Progenitor cell of endocrine pancreas (in vitro differentiated cells): ENCODE measurements at regions not wholly inside any gene's neighbourhood (a gene's known extent, or its start where the extent isn't known, plus 50 kb on each side); places are given as distances from the start of the nearest gene placed in this dataset.

Source experiments
- DNase-seq: peaks from one replicate; pipeline ENCODE4 v3.0.0; 2021; ENCODE audit warnings: low spot score; ENCODE audit not compliant: unreplicated experiment
- H3K27ac Mint-ChIP-seq: 2 replicates; pipeline ENCODE4 v1.8.0; 2021; ENCODE audit warnings: mild to moderate bottlenecking, moderate library complexity, mixed read lengths
- H3K27me3 Mint-ChIP-seq: 2 replicates; pipeline ENCODE4 v1.8.0; 2021; ENCODE audit warnings: mixed read lengths
- H3K36me3 Mint-ChIP-seq: 2 replicates; pipeline ENCODE4 v1.8.0; 2022; ENCODE audit warnings: mixed read lengths; ENCODE audit not compliant: insufficient read depth
- H3K4me1 Mint-ChIP-seq: 2 replicates; pipeline ENCODE4 v1.8.0; 2021; ENCODE audit warnings: low read depth, mixed read lengths
- H3K4me3 Mint-ChIP-seq: 2 replicates; pipeline ENCODE4 v1.8.0; 2021; ENCODE audit warnings: low read depth, mild to moderate bottlenecking, moderate library complexity, mixed read lengths
- H3K9me3 Mint-ChIP-seq: 2 replicates; pipeline ENCODE4 v1.8.0; 2021; ENCODE audit warnings: low read depth, mixed read lengths
- CTCF ChIP-seq: fragments of 200-600 bp; sonication (generic); IDR thresholded peaks from one replicate; pipeline ENCODE4 v1.5.0; 2021; ENCODE audit warnings: antibody characterized with exemption, mild to moderate bottlenecking; ENCODE audit not compliant: unreplicated experiment

DNA sequence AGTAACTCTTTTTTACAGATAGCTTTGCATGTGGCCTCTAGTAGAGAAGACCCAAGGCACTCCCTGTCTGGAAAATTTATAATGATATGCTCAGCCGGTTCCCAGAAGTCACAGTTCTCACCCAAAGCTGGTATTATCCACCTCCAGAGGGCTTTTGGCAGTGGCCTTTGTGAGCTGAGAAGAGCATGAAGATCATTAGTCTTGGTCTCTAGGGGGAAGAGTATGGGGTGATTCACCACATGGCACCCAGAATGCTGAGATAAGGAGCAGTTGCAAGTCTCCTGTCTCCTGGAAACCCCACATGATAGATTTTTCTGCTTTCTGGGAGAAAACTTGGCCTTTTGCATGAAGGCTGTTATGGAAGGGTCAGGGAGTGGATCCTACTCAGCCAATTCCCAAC lies 75.4 kb upstream of the PRPS1 start:
- H3K36me3 Mint-ChIP-seq = no peaks in the 10 kb centered on the region
- no peak for DNase-seq
- peaks cover 11% of the 10 kb centered on the region for H3K9me3 Mint-ChIP-seq
- no peak overlapping the region for H3K4me3 Mint-ChIP-seq
- H3K4me1 Mint-ChIP-seq = no peaks in the 10 kb centered on the region
- peaks cover 4% of the 10 kb centered on the region for H3K27me3 Mint-ChIP-seq
- H3K27ac Mint-ChIP-seq = no peak overlapping the region
- no peak for TF ChIP-seq CTCF

GRCh38 chrX:107556967-107557366 lies 71.3 kb upstream of the PRPS1 start:
- H3K27me3 Mint-ChIP-seq = no peaks in the 10 kb centered on the region
- no peak overlapping the region for H3K4me3 Mint-ChIP-seq
- H3K9me3 Mint-ChIP-seq = peaks cover 22% of the 10 kb centered on the region
- no peak overlapping the region for H3K27ac Mint-ChIP-seq
- TF ChIP-seq CTCF = no peak
- DNase-seq = no peak
- H3K4me1 Mint-ChIP-seq = peaks cover 4% of the 10 kb centered on the region
- H3K36me3 Mint-ChIP-seq = no peaks in the 10 kb centered on the region

DNA sequence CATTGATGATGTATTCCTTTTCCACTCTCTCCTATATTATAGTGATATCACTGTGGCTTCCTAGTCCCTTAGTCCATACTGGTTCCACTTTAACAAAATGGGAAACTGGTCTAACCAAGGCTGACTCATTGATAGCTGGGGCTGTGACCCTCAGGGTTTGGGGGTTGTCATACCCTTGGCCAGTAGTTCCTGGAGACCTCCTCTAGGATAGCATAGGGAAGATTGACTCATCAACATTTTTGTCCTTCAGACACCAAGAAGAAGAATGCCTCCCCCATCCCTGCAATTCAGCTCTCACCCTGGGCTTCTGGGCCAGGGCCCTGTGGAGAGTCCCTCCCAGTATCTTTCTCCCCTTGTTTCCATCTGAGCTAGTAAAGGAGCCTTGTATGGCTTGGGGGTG lies 68.8 kb upstream of the PRPS1 start:
- no peak overlapping the region for H3K4me3 Mint-ChIP-seq
- H3K36me3 Mint-ChIP-seq = no peaks in the 10 kb centered on the region
- H3K4me1 Mint-ChIP-seq = peaks cover 6% of the 10 kb centered on the region
- no peak for TF ChIP-seq CTCF
- H3K9me3 Mint-ChIP-seq = peaks cover 22% of the 10 kb centered on the region
- DNase-seq = no peak
- H3K27me3 Mint-ChIP-seq = no peaks in the 10 kb centered on the region
- no peak overlapping the region for H3K27ac Mint-ChIP-seq

- DNase-seq = no peak
- Mint-ChIP-seq H3K4me3 (no peak overlapping the region), H3K27ac (no peak overlapping the region), H3K4me1 (peaks cover 6% of the 10 kb centered on the region), H3K27me3 (no peaks in the 10 kb centered on the region), H3K36me3 (no peaks in the 10 kb centered on the region), H3K9me3 (peaks cover 20% of the 10 kb centered on the region)
- no peak for TF ChIP-seq CTCF
Observed at GRCh38 chrX:107560041-107560440, 68.3 kb upstream of the PRPS1 start.

DNA sequence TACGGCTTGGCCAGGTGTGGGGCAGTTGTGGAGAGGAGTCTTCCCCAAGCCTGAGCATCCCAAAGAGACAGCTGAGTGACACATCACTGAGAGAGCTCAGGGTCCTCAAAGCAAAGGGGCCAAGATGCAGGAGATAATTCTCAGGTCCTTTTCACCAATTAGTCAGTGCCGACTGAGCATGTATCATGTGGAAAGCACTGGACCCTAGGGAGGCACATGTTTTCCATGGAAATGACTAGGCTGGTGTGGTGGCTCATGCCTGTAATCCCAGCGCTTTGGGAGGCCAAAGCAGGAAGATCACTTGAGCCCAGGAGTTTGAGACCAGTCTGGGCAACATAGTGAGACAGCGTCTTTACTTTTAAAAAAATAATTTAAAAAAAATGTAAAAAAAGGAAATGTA lies 67.3 kb upstream of the PRPS1 start:
- Mint-ChIP-seq H3K4me3 (no peak overlapping the region), H3K27me3 (no peaks in the 10 kb centered on the region), H3K4me1 (peaks cover 9% of the 10 kb centered on the region), H3K36me3 (no peaks in the 10 kb centered on the region), H3K9me3 (peaks cover 16% of the 10 kb centered on the region), H3K27ac (no peak overlapping the region)
- no peak for TF ChIP-seq CTCF
- DNase-seq = no peak
